ENCODE measurements at regions not wholly inside any gene's neighbourhood (a gene's known extent, or its start where the extent isn't known, plus 50 kb on each side); places are given as distances from the start of the nearest gene placed in this dataset.

- no peak for TF ChIP-seq CTCF (IDR thresholded peaks at IDR 0.05)
- Mint-ChIP-seq H3K9me3 (ENCODE audit: low read depth) (peaks cover 6% of the 10 kb centered on the region), H3K4me1 (ENCODE audit: low read depth) (peaks cover 10% of the 10 kb centered on the region), H3K27ac (ENCODE audit: unreplicated experiment) (peak overlapping the region; percentile 14), H3K36me3 (ENCODE audit: low read depth) (peaks cover 2% of the 10 kb centered on the region), H3K4me3 (ENCODE audit: unreplicated experiment) (no peak overlapping the region), H3K27me3 (ENCODE audit: low read depth) (no peaks in the 10 kb centered on the region)
- no peak for DNase-seq (ENCODE audit: low spot score)
These were observed 82.6 kb upstream of the ZMIZ1 start for GRCh38 chr10:78985973-78986818.

- peaks cover 2% of the 10 kb centered on the region for H3K27me3 Mint-ChIP-seq (ENCODE audit: low read depth)
- peaks cover 6% of the 10 kb centered on the region for H3K4me1 Mint-ChIP-seq (ENCODE audit: low read depth)
- no peak for DNase-seq (ENCODE audit: low spot score)
- no peak for TF ChIP-seq CTCF (IDR thresholded peaks at IDR 0.05)
- H3K36me3 Mint-ChIP-seq (ENCODE audit: low read depth): peaks cover 2% of the 10 kb centered on the region
- no peak overlapping the region for H3K4me3 Mint-ChIP-seq (ENCODE audit: unreplicated experiment)
- no peak overlapping the region for H3K27ac Mint-ChIP-seq (ENCODE audit: unreplicated experiment)
- peaks cover 6% of the 10 kb centered on the region for H3K9me3 Mint-ChIP-seq (ENCODE audit: low read depth)
These were observed 77.6 kb upstream of the ZMIZ1 start for GRCh38 chr10:78991187-78991586.

- DNase-seq (ENCODE audit: low spot score): no peak
- Mint-ChIP-seq H3K4me3 (ENCODE audit: unreplicated experiment) (no peak overlapping the region), H3K9me3 (ENCODE audit: low read depth) (peaks cover 6% of the 10 kb centered on the region), H3K4me1 (ENCODE audit: low read depth) (no peaks in the 10 kb centered on the region), H3K36me3 (ENCODE audit: low read depth) (peaks cover 2% of the 10 kb centered on the region), H3K27me3 (ENCODE audit: low read depth) (peaks cover 2% of the 10 kb centered on the region), H3K27ac (ENCODE audit: unreplicated experiment) (no peak overlapping the region)
- no peak for TF ChIP-seq CTCF (IDR thresholded peaks at IDR 0.05)
These were observed 76.4 kb upstream of the ZMIZ1 start for GRCh38 chr10:78992333-78992732.

- peaks cover 6% of the 10 kb centered on the region for H3K9me3 Mint-ChIP-seq (ENCODE audit: low read depth)
- peaks cover 2% of the 10 kb centered on the region for H3K27me3 Mint-ChIP-seq (ENCODE audit: low read depth)
- no peaks in the 10 kb centered on the region for H3K4me1 Mint-ChIP-seq (ENCODE audit: low read depth)
- no peak for TF ChIP-seq CTCF (IDR thresholded peaks at IDR 0.05)
- peaks cover under 1% of the 10 kb centered on the region for H3K36me3 Mint-ChIP-seq (ENCODE audit: low read depth)
- no peak overlapping the region for H3K4me3 Mint-ChIP-seq (ENCODE audit: unreplicated experiment)
- H3K27ac Mint-ChIP-seq (ENCODE audit: unreplicated experiment): no peak overlapping the region
- no peak for DNase-seq (ENCODE audit: low spot score)
These were observed 75.4 kb upstream of the ZMIZ1 start for GRCh38 chr10:78993261-78993945.

GRCh38 chr10:78995987-78996791, 72.6 kb upstream of the ZMIZ1 start:
- Mint-ChIP-seq H3K36me3 (ENCODE audit: low read depth) (no peaks in the 10 kb centered on the region), H3K4me3 (ENCODE audit: unreplicated experiment) (no peak overlapping the region), H3K4me1 (ENCODE audit: low read depth) (no peaks in the 10 kb centered on the region), H3K27ac (ENCODE audit: unreplicated experiment) (no peak overlapping the region), H3K9me3 (ENCODE audit: low read depth) (no peaks in the 10 kb centered on the region), H3K27me3 (ENCODE audit: low read depth) (peaks cover 5% of the 10 kb centered on the region)
- DNase-seq (ENCODE audit: low spot score): no peak
- no peak for TF ChIP-seq CTCF (IDR thresholded peaks at IDR 0.05)
